OCI-LY1 (cell line): ENCODE measurements at regions not wholly inside any gene's neighbourhood (a gene's known extent, or its start where the extent isn't known, plus 50 kb on each side); places are given as distances from the start of the nearest gene placed in this dataset.

Experiments used
- H2AFZ ChIP-seq: fragments of 200-600 bp; sonication (generic), shearing (Covaris generic); 2 replicates; pipeline ENCODE4 v1.6.0; 2014; ENCODE audit warnings: antibody characterized with exemption, mild to moderate bottlenecking, low read length
- H3F3A ChIP-seq: fragments of 200-600 bp; sonication (generic), shearing (Covaris generic); 2 replicates; pipeline ENCODE4 v1.6.0; 2014; ENCODE audit warnings: mild to moderate bottlenecking, antibody characterized with exemption, low read length, moderate library complexity; ENCODE audit not compliant: insufficient read depth
- H3K27ac ChIP-seq: fragments of 200-600 bp; sonication (generic); 2 replicates; pipeline ENCODE4 v1.5.1; 2014; ENCODE audit warnings: low read length, mixed run types, mild to moderate bottlenecking, low read depth; ENCODE audit not compliant: poor library complexity, severe bottlenecking
- H3K27me3 ChIP-seq: fragments of 200-600 bp; sonication (generic); 2 replicates; pipeline ENCODE4 v1.6.0; 2014; ENCODE audit warnings: antibody characterized with exemption, mild to moderate bottlenecking, low read length, moderate library complexity; ENCODE audit not compliant: insufficient read depth
- H3K36me3 ChIP-seq: fragments of 200-600 bp; sonication (generic); 2 replicates; pipeline ENCODE4 v1.6.1; 2014; ENCODE audit warnings: mild to moderate bottlenecking, antibody characterized with exemption, low read length, moderate library complexity, mixed read lengths; ENCODE audit not compliant: insufficient read depth
- H3K4me1 ChIP-seq: fragments of 200-600 bp; sonication (generic); 2 replicates; pipeline ENCODE4 v1.5.1; 2014; ENCODE audit warnings: mild to moderate bottlenecking, low read length, moderate library complexity; ENCODE audit not compliant: insufficient read depth, severe bottlenecking
- H3K4me2 ChIP-seq: fragments of 200-600 bp; sonication (generic), shearing (Covaris generic); 2 replicates; pipeline ENCODE4 v1.6.1; 2014; ENCODE audit warnings: low read length
- H3K4me3 ChIP-seq: fragments of 200-600 bp; sonication (generic); 2 replicates; pipeline ENCODE4 v1.5.1; 2014; ENCODE audit warnings: low read length, low read depth, mild to moderate bottlenecking, mixed read lengths; ENCODE audit not compliant: poor library complexity, severe bottlenecking
- H3K79me2 ChIP-seq: fragments of 200-600 bp; shearing (Covaris generic); 2 replicates; pipeline ENCODE4 v1.6.1; 2016; ENCODE audit warnings: mixed run types, low read length, mixed read lengths; ENCODE audit not compliant: insufficient read depth
- H3K9ac ChIP-seq: fragments of 200-600 bp; sonication (generic), shearing (Covaris generic); 2 replicates; pipeline ENCODE4 v1.6.1; 2014; ENCODE audit warnings: mild to moderate bottlenecking, low read length, mixed read lengths
- H3K9me2 ChIP-seq: fragments of 200-600 bp; sonication (generic), shearing (Covaris generic); 2 replicates; pipeline ENCODE4 v1.6.1; 2014; ENCODE audit warnings: low read depth, mild to moderate bottlenecking, low read length, mixed read lengths
- H3K9me3 ChIP-seq: fragments of 200-600 bp; shearing (Covaris generic); 2 replicates; pipeline ENCODE4 v1.6.1; 2014; ENCODE audit warnings: low read length, mixed read lengths
- H4K20me1 ChIP-seq: fragments of 200-600 bp; sonication (generic), shearing (Covaris generic); 2 replicates; pipeline ENCODE4 v1.6.0; 2016; ENCODE audit warnings: mild to moderate bottlenecking, low read length; ENCODE audit not compliant: insufficient read depth
- EZH2 ChIP-seq: fragments of 200-600 bp; sonication (generic), shearing (Covaris generic); IDR thresholded peaks from 2 replicates; pipeline ENCODE4 v1.8.0; 2017; ENCODE audit warnings: borderline replicate concordance, mixed run types, mild to moderate bottlenecking, antibody characterized with exemption, low read length, moderate library complexity, mixed read lengths
- TF ChIP-seq, protein P1 (sequence below): fragments of 200-600 bp; sonication (generic), shearing (Covaris generic); IDR thresholded peaks from 2 replicates; pipeline ENCODE4 v1.5.1; 2017; ENCODE audit warnings: mild to moderate bottlenecking, antibody characterized with exemption, low read length, moderate library complexity, mixed read lengths

DNA sequence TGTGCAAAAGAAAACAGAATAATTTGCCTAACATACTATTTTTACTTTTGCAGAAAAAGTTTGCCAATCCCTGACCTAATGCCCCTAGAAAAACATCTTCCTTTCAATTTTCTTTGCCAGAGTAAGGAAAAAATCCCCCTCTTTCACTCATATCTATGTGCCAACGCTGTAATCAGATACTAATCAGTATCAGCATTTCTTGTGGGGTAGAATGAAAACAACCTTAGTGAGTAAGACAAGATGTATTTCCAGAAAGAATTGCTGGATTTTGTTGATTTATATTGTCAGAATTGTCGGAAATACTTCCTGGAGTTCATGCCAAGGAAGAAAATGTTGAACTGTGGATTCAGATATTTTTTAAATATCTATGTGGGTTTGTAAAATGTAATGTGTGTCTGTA lies 1893.8 kb downstream of the NCAM2 start:
- H3K4me2 ChIP-seq, result no peak overlapping the region
- no peak overlapping the region for H3K27ac ChIP-seq
- no peak overlapping the region for H3K9ac ChIP-seq
- no peaks in the 10 kb centered on the region for H3K27me3 ChIP-seq
- no peaks in the 10 kb centered on the region for H3K79me2 ChIP-seq
- H2AFZ ChIP-seq, result no peak overlapping the region
- H3F3A ChIP-seq, result no peaks in the 10 kb centered on the region
- no peak overlapping the region for H3K4me3 ChIP-seq
- peaks cover 10% of the 10 kb centered on the region for H3K4me1 ChIP-seq
- H3K9me2 ChIP-seq, result no peaks in the 10 kb centered on the region
- TF ChIP-seq, protein P1, sequence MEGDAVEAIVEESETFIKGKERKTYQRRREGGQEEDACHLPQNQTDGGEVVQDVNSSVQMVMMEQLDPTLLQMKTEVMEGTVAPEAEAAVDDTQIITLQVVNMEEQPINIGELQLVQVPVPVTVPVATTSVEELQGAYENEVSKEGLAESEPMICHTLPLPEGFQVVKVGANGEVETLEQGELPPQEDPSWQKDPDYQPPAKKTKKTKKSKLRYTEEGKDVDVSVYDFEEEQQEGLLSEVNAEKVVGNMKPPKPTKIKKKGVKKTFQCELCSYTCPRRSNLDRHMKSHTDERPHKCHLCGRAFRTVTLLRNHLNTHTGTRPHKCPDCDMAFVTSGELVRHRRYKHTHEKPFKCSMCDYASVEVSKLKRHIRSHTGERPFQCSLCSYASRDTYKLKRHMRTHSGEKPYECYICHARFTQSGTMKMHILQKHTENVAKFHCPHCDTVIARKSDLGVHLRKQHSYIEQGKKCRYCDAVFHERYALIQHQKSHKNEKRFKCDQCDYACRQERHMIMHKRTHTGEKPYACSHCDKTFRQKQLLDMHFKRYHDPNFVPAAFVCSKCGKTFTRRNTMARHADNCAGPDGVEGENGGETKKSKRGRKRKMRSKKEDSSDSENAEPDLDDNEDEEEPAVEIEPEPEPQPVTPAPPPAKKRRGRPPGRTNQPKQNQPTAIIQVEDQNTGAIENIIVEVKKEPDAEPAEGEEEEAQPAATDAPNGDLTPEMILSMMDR, result no peak
- TF ChIP-seq EZH2, result no peak
- no peaks in the 10 kb centered on the region for H4K20me1 ChIP-seq
- H3K9me3 ChIP-seq, result no peaks in the 10 kb centered on the region
- H3K36me3 ChIP-seq, result no peaks in the 10 kb centered on the region

DNA sequence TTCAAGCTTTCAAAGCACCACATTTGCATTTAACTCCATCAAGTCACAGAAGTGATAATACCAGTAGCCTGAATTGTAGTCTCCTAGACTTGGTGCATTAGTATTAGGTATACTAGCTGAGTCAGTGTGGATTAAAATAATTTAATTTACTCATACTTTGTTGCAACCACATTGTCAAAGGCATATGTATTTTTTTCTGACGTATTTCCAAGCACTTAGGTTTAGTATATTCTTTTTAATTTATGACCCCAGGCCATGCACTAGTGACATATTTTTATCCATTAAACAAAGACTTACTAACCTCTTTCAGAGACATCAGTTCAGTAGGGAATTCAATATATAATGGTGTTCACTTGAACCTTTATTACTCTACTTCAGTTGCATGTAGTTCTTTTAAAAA lies 1894.5 kb downstream of the NCAM2 start:
- no peak overlapping the region for H3K4me2 ChIP-seq
- no peak for TF ChIP-seq EZH2
- TF ChIP-seq, protein P1, result no peak
- H3K4me1 ChIP-seq, result peaks cover 10% of the 10 kb centered on the region

DNA sequence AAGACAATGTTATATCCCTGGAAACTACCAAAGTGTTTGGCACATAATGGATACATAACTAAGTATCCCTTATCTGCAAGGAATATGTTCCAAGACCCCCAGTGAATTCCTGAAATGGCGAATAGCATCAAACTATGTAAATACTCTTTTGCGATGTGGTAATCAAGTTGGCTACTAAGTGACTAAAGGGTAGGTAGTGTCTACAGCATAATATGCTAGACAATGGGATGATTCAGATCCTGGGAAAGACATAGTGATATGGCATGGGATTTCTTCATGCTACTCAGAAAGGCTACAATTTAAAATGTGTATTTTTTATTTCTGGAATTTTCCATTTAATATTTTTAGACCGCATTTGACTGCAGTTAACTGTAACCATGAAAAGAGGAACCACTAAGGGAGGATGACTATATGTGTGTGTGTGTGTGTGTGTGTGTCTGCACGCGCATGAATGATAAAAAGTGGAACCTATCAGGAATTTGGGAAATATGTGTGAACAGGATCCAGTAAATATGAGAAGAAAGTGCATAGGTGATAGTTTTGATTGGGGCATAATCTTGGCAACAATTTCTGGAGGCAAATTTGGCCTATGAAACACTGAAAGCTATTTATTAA lies 1899.9 kb downstream of the NCAM2 start:
- H3K4me1 ChIP-seq, result no peaks in the 10 kb centered on the region
- TF ChIP-seq EZH2, result no peak
- TF ChIP-seq, protein P1, result no peak
- H3K79me2 ChIP-seq, result no peaks in the 10 kb centered on the region
- H3K36me3 ChIP-seq, result no peaks in the 10 kb centered on the region
- H3K27ac ChIP-seq, result no peak overlapping the region
- no peaks in the 10 kb centered on the region for H4K20me1 ChIP-seq
- H3F3A ChIP-seq, result no peaks in the 10 kb centered on the region
- H2AFZ ChIP-seq, result no peak overlapping the region
- H3K4me2 ChIP-seq, result no peak overlapping the region
- no peaks in the 10 kb centered on the region for H3K27me3 ChIP-seq
- H3K4me3 ChIP-seq, result no peak overlapping the region
- no peaks in the 10 kb centered on the region for H3K9me3 ChIP-seq
- no peak overlapping the region for H3K9ac ChIP-seq
- no peaks in the 10 kb centered on the region for H3K9me2 ChIP-seq

More for the DNA sequence above, 1894.5 kb downstream of the NCAM2 start:
- Histone ChIP-seq H3K9me2 (no peaks in the 10 kb centered on the region), H3K27me3 (no peaks in the 10 kb centered on the region), H3K4me3 (no peak overlapping the region), H3K9me3 (no peaks in the 10 kb centered on the region), H3F3A (no peaks in the 10 kb centered on the region), H3K27ac (no peak overlapping the region), H3K36me3 (no peaks in the 10 kb centered on the region), H4K20me1 (no peaks in the 10 kb centered on the region), H3K9ac (no peak overlapping the region), H3K79me2 (no peaks in the 10 kb centered on the region), H2AFZ (no peak overlapping the region)
